HG03571 (cell line): ENCODE measurements at regions not wholly inside any gene's neighbourhood (a gene's known extent, or its start where the extent isn't known, plus 50 kb on each side); places are given as distances from the start of the nearest gene placed in this dataset.

ENCODE experiments used
- ATAC-seq: cut with Tn5 transposase; IDR thresholded peaks from one replicate; pipeline ENCODE4 v1.9.1; 2021; ENCODE audit not compliant: unreplicated experiment

- ATAC-seq, result no peak
Observed at GRCh38 chr1:104791030-104791429, 1041.3 kb downstream of the AMY1C start.

DNA sequence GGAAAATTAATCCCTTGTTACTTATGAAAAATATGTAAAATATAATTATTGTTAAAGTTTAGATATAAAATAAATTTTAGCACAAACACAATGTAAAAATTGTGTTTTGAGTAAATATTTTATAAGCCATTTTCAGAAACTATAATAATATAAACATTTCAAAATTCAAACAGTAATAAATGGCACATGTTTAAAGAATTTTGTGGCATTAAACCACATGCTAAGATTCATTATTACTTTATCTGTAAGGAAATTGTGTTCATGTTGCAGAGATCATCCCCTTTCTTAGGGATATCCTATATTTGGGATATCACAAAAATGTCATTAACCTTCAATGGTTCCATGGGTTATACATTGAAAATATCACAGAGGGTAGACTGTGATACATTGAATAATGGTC is 1044.3 kb downstream of the AMY1C start:
- no peak for ATAC-seq

- ATAC-seq, result no peak
Observed at GRCh38 chr1:104795931-104796330, 1046.2 kb downstream of the AMY1C start.

DNA sequence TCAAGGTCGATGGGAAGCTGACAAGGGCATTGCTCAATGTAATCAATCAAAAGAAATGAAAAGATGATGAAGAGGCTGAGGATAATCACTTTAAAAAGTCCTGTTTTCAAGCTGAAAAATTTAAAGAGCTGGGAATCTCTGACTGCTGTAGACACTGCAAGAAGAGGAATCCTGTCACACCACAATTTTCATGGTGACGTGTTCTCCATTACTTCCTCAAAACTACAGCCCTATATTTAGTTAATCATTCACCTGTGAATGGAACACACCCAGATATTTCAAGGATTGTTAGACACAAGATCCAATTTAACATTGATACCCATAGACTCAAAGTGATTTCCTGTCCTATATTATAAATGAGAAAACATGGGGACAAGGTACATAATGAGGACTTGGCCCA is 1048.3 kb downstream of the AMY1C start:
- ATAC-seq, result no peak

GRCh38 chr1:104801344-104801743 is 1051.6 kb downstream of the AMY1C start:
- ATAC-seq, result no peak

DNA sequence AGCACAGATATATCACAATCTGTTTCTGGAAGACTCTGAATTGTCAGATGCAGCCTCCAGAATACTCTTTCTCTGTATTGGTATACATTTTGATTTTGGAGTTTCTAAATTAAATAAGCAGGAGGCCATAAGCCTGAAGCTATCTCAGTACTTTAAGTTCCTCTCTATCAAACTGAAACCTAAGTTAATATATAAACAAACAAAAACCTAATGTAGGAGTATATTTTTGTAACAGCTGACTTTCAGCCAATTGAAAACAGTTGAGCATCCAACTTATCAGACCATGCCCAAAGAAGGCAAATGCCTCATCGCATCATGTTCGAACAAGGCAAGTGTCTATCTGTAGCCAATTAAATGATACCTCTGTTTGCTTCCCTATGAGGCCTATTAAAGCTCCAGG is 1054.4 kb downstream of the AMY1C start:
- peak; percentile 54 for ATAC-seq

GRCh38 chr1:104807590-104807989 is 1057.9 kb downstream of the AMY1C start:
- no peak for ATAC-seq

DNA sequence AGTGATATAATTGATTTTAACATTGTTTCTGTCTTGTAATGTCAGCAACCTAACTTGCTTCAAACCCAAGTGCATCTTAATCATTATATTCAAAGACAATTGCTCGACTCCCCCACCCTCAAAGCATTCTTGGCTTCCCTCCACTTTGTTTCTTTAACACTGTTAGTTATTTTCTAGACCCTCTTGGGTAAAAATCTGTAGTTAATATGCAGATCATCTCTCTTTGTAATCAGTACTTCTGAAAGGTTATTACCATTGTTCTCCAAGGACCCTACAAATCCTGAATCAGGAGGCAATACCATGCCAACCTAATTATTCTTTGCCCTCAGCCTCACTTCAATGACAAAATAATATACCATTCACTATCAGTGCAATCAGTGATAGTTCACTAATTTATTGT is 1075.7 kb downstream of the AMY1C start:
- ATAC-seq, result no peak

DNA sequence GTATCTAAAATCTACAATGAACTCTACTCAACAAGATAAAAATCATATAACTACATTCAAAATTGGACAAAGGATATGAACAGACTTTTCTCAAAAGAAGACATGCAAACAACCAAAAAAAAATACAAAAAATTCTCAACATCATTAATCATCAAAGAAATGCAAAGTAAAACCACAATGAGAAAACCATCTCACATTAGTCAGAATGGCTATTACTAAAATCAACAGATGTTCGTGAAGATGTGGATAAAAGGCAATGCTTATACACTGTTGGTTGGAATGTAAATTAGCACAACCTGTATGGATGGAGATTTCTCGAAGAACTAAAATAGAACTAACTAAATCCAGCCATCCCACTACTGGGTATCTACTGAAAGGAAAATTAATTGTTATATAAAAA is 1080.8 kb downstream of the AMY1C start:
- ATAC-seq, result no peak

DNA sequence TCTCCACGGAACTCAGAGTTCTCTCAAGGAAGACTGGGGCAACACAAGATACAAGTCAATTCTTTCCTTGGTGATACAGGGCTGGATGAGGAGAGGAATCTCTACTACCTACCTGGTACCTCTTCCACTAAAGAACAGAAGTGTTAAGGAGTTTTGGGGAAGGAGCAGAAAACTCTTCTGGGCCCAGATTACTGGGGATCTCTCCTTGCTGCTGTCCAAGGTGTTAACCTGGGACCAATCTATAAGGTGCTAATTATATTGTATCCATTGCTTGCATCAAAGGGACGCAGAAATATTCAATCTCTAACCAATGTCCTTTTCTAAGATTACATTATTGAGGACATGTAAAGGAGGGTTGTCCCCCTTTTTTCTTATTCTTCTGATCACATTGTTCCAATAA is 1102.5 kb downstream of the AMY1C start:
- no peak for ATAC-seq

- no peak for ATAC-seq
Observed at GRCh38 chr1:104853276-104853675, 1103.6 kb downstream of the AMY1C start.

DNA sequence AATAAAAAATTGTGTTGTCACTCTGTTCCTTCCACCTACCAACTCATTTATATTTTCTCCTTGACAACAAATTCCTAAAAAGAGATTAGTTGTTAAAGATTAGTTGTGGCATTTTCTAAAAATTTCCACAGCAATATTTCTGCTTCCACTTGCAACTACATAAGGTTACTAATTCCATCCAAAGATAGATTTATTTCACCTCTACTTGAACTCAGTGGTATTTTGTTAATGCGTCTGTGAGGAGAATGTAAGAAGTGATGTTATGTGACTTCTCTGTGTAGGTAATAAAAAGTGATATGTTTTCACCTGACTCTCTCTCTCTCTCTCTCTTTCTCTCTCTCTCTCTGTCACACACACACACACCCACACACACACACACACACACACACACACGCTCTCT is 1104.8 kb downstream of the AMY1C start:
- no peak for ATAC-seq

- no peak for ATAC-seq
Observed at GRCh38 chr1:104855550-104855949, 1105.9 kb downstream of the AMY1C start.

- ATAC-seq, result no peak
Observed at GRCh38 chr1:104856091-104856490, 1106.4 kb downstream of the AMY1C start.

DNA sequence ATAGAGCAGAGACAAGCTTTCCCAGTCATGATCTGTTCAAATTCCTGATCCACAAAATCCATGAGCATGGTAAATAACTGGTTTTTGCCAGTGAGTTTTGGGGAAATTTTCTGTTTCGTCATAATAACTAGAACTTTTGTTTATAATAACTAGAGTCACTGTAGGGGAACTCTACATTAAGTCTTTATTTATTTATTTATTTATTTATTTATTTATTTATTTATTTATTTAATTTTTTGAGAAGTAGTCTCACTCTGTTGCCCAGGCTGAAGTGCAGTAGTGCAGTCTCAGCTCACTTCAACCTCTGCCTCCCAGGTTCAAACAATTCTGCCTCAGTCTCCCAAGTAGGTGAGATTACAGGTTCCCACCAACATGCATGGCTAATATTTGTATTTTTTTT is 1106.8 kb downstream of the AMY1C start:
- ATAC-seq, result no peak

GRCh38 chr1:104868794-104869193 is 1119.1 kb downstream of the AMY1C start:
- no peak for ATAC-seq

DNA sequence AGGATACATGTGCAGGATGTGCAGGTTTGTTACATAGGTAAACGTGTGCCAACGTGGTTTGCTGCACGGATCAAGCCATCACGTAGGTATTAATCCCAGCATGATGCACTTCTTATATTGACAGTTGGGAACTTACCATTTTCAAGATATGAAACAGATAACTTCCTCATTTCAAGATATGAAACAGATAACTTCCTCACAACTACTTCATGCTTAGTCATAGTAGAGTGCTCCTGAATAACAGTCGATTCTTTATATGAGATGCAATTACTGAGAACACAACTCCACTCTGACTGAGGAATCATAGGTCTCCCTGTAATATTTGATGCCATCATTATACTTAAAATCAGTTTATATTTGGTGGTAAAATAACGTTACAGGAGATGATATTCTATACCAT is 1124.3 kb downstream of the AMY1C start:
- peak; percentile 76 for ATAC-seq

DNA sequence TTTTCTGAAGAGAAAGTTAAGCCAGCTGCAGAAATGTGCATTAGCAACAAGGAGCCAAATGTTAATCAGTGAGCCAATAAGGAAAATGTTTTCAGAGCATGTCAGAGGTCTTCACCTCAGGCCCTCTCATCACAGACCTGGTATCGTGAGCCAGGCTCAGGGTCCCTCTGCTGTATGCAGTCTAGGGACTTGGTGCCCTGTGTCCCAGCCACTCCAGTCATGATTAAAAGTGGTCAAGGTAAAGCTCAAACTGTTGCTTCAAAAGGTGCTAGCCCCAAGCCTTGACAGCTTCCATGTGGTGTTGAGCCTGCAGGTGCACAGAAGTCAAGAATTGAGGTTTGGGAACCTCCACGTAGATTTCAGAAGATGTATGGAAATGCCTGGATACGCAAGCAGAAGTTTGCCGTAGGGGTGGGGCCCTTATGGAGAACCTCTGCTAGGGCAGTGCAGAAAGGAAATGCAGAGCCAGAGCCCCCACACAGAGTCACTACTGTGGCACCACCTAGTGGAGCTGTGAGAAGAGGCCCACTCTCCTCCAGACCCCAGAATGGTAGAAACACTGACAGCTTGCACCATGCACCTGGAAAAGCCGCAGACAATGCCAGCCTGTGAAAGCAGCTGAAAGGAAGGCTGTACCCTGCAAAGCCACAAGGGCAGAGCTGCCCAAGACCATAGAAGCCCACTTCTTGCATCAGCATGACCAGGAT is 1128.7 kb downstream of the AMY1C start:
- no peak for ATAC-seq

GRCh38 chr1:104884939-104885338 is 1135.2 kb downstream of the AMY1C start:
- no peak for ATAC-seq

DNA sequence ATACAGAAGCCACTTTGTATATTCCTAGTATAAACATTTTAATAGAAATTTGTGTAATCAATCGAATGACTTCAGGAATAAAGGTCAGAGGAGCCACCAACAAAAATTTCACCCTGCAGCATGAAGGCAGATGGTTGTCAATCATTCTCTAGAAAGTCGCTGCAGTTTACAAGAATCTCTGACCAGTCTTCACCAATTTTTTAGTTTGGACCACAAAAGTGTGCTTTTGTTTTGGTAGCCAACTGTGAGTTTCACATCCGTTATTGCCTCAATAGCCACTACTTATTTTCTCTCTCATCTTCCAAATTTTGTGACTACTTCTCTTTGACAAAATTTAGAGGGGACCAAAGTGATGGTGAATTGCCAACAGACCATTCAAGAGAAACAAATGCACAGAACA is 1155.6 kb downstream of the AMY1C start:
- ATAC-seq, result no peak

GRCh38 chr1:104906141-104906540 is 1156.4 kb downstream of the AMY1C start:
- no peak for ATAC-seq

GRCh38 chr1:104919188-104919587 is 1169.5 kb downstream of the AMY1C start:
- no peak for ATAC-seq

GRCh38 chr1:104921525-104921924 is 1171.8 kb downstream of the AMY1C start:
- ATAC-seq, result no peak
